SK-N-MC (cell line): ENCODE measurements at regions not wholly inside any gene's neighbourhood (a gene's known extent, or its start where the extent isn't known, plus 50 kb on each side); places are given as distances from the start of the nearest gene placed in this dataset.

Source experiments
- EZH2 ChIP-seq: fragments of 200-600 bp; sonication (generic); IDR thresholded peaks from one replicate; pipeline ENCODE4 v1.6.1; 2017; ENCODE audit warnings: antibody characterized with exemption
- POLR2AphosphoS5 ChIP-seq: IDR thresholded peaks from 2 replicates; pipeline ENCODE4 v1.6.1; 2012; ENCODE audit warnings: mild to moderate bottlenecking, low read depth, low read length, borderline replicate concordance

- TF ChIP-seq POLR2AphosphoS5 (no peak), EZH2 (no peak)
Measured at GRCh38 chr3:187848401-187848800, 103.1 kb upstream of the BCL6 start.
